NCI-H1105 (cell line): ENCODE measurements at regions not wholly inside any gene's neighbourhood (a gene's known extent, or its start where the extent isn't known, plus 50 kb on each side); places are given as distances from the start of the nearest gene placed in this dataset.
"Not testable (repeated sequence)": the region's sequence is repeated elsewhere in the genome, so short reads cannot be mapped to it uniquely, and the experiment has no call there.

ENCODE experiments used
- DNase-seq: peaks from one replicate; lab custom pipeline; 2025; lab: John Stamatoyannopoulos, UW

GRCh38 chr4:179586460-179586859 is 2144.2 kb upstream of the AGA start:
- no peak for DNase-seq

DNA sequence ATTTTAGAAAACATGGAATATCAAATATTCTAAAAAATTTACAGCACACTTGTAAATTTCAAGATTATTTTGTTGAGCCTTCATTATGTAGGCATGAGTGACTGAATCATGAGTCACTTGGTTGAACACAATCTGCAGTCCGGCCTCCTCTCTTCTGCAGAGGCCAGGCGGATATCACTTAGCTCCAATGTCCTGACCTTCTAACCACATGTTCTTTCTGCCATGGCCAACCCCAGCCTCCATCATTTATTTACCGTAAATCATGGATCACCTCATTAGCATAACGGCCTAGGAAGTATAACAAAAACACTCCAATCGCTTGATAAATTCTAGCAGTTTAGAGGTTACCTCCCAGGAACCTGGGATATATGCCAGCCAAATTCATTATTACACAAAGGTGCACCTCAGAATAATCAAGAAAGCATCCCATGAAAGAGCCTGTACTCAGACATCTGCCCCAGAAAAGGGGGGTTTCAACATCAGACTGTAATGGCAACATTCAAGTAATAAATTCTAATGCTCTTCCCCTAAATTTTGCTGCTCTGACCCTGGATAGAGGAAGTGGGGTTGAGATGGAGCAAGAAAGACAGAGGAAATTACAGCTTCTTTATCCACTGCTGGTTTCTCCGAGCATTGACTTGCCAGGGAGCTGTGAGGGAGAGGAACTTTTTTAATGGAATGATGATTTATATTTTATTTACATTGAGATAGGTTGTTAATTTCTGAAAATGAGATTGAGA is 2153.6 kb upstream of the AGA start:
- DNase-seq: no peak

GRCh38 chr4:179596621-179597020 is 2154.4 kb upstream of the AGA start:
- no peak for DNase-seq

DNA sequence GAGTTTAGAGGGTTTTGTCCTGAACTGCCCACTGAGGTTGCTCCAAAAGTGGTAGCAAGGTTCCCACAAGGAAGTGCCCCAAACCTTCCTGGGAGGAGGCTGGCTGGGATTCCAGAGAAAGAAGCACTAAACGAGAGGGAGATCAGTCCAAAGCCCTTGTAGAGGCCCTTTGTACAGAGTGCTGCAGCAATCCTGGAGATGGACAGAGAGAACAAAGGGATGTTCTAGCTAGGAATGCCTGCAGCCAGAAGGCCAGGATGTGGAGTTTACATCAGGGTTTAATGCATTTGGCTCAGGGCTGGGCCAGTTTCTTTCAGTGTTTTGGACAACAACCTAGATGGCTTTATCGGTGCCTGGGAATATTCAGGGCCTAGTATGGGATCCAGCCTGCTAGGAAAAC is 2155.1 kb upstream of the AGA start:
- no peak for DNase-seq

- peak; percentile 17 for DNase-seq
These were observed 2159.4 kb upstream of the AGA start for GRCh38 chr4:179601671-179602070.

- DNase-seq: no peak
These were observed 2163.0 kb upstream of the AGA start for GRCh38 chr4:179605196-179605595.

DNA sequence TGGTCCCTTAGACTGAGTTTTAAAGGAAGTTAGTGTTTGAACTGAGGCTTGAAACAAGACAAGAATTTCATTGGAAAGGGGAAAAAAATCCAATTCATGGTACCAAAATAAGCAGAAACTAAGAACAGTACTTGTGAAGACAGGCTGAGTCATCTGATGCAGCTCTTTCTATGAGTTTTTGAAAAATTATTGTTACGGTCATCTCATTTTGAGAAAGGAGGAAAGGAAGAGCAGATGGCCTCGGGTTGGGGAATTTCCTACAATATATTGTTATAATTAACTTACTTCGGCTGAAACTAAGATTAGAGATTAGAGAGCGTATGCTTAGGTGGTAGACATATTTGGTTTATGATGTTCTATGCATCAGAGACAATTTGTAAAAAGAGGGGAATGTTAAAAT is 2164.8 kb upstream of the AGA start:
- no peak for DNase-seq

GRCh38 chr4:179615704-179616103 is 2173.5 kb upstream of the AGA start:
- DNase-seq: no peak

DNA sequence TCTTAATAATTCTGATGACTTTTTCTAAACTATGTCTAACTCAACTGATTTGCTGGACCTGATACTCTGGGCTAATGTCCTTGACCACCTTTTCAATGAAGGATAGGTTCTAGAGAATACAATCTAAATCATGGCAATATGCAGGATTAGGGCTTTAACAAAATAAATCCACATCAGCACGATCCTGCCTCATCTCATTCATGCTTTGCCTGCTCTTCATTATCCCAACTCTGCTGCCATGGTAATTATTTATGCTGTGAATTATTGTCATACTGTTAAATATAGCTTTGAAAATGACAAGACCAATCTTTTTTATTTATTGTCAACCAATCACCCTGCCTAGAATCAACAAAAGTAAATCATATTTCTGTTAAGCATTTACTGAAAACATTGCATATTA is 2176.7 kb upstream of the AGA start:
- DNase-seq: no peak

GRCh38 chr4:179624768-179625181 is 2182.5 kb upstream of the AGA start:
- DNase-seq: no peak

GRCh38 chr4:179625406-179625805 is 2183.2 kb upstream of the AGA start:
- DNase-seq: no peak

- DNase-seq: no peak
These were observed 2184.4 kb upstream of the AGA start for GRCh38 chr4:179626687-179627086.

DNA sequence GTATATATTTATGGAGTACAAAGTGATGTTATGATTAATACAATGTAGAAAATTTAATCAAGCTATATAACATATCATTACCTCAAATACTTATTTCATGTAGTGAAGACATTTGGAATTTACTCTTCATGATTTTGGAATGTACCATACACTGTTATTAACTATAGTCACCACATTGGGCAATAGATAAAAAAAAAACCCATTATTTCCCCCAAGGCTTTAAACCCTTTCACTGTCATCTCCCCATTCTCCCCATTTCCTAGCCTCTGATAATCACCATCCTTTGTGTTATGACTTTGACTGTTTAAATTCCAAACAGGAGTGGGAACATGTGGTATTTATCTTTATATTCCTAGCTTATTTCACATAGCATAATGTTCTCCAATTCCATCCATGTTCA is 2189.1 kb upstream of the AGA start:
- DNase-seq: no peak

DNA sequence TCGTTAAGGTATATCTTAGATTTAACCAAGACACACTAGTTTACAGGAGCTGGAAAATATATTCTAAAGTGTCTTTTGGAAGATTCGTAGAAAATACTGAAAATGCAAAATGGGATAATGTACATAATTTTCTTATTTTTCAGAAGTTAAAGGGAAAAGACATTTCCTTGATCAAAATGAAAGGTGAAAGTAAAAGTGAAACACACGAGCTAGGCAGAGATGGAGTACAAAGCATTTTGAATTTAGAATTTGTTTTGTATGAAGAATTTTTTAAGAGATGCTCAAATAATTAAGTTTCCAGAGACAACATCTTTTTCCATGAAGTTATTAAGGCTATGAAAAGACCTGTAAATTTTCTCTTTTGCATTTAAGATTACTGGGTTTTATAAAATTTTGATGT is 2192.6 kb upstream of the AGA start:
- DNase-seq: no peak

- DNase-seq: no peak
These were observed 2220.3 kb upstream of the AGA start for GRCh38 chr4:179662522-179662921.

DNA sequence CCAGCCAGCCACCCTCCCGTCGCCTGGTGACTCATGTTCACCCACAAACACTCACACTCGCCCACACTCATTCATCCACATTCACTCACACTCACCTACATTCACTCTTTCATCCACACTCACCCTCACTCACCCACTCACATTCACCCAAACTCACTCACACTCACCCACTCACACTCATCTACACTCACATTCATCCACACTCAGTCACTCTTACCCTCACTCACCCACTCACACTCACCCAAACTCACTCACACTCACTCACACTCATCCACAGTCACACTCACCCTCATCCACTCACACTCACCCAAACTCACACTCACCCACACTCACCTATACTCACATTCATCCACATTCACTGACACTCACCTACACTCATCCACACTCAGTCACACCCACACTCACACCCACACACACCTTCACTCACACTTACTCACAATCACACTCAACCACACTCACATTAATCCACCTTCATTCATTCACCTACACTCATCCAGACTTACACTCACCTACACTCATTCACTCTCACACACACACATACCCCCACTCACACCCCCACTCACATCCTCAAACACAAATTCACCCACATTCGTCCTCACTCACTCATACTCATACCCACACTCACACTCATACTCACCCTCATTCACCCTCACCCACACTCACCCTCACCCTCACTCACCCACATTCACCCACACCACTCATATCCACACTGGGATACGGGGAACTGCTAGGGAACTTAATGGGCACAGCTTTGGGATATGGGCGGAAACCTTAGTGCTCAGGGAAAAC is 2221.6 kb upstream of the AGA start:
- DNase-seq: no peak

DNA sequence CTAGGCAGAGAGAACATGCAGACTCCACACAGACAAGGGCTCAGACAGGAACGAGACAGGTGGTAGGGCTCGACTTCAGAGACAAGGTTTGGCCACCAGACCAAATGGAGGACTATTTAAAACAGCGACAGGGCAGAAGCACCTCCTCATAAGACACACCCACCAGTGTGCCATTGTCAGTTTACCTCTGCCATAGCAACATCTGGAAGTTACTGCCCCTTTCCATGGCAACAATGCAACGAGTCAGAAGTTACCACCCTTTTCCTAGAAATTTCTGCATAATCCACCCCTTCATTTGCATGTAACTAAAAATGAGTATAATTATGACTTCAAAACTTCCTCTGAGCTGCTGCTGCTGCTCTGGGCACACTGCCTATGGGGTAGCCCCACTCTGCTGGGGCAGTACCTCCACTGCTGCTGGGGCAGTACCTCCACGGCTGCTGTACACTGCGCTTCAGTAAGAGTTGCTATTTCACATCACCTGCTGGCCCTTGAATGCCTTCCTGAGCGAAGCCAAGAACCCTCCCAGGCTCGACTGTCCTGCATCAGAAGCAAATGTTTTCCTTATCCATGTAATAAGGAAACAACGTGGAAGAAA is 2222.3 kb upstream of the AGA start:
- no peak for DNase-seq

DNA sequence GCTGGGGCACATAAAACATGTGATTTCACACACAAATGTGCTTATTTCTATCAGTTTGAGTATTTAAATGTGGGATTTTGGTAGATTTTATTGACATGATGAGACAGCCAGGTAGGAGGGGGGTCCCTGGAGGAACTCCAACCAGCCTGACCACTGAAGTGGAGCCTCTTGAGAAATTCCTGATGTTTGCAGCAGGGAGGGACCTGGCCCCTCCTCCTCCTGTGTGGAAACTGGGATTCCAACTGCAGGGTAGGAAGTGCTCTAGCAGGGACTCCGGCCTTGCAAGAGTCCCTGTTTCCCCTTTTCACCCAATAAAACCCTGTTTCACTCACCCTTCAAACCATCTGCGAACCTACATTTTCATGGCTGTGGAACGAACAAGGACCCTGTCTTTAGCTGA is 2224.0 kb upstream of the AGA start:
- no peak for DNase-seq

DNA sequence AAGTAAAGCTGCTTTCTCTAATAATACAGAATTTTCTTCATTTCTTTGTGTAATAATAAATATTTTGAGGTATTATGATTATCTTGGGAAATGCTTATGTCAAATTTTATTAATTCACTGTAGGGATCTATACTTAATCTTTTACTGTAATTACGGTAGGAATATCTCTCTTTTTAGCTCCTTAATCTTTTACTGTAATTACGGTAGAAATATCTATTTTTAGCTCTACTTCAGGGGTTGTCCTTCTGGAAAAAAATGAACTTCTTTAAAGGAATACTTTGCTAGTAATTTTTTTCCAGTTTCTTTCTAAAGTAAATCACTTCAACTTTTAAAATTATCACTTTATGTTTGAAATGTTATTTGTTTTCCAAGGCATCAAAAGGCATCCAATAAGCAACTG is 2229.4 kb upstream of the AGA start:
- DNase-seq: no peak

DNA sequence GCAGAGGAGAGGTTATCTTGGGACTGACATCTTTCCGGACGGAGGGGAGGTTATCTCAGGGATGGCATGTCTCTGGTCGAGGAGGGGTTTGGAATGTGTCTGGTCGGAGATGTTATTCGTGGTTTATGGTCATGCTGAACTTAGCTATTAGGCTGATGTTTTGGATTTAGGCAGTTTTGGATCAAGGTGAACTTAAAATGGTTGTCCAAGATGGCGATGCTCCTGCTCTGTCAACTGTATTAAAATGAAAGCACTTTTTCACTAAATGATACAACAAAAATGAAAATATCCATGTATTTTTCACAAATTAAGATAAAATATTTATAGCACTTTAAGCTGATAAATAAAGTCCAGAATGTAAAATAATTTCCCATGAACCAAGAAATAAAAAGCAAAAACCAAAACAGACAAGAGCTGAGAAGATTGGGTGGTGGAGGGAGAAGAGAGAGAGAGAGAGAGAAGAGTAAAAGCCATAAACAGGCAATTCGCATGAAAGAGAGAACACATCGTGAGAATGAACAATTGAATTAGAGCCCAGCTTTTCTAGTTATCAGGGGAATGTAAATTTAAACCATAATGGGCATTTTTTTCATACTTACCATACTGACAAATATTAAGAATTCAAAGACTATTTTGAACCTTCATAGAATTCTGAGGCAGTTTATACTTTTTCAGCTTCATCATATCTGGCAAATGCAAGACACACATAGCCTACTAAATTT is 2236.0 kb upstream of the AGA start:
- no peak for DNase-seq

- not testable (repeated sequence) for DNase-seq
These were observed 2241.4 kb upstream of the AGA start for GRCh38 chr4:179683661-179684060.

GRCh38 chr4:179692222-179692621 is 2250.0 kb upstream of the AGA start:
- no peak for DNase-seq

DNA sequence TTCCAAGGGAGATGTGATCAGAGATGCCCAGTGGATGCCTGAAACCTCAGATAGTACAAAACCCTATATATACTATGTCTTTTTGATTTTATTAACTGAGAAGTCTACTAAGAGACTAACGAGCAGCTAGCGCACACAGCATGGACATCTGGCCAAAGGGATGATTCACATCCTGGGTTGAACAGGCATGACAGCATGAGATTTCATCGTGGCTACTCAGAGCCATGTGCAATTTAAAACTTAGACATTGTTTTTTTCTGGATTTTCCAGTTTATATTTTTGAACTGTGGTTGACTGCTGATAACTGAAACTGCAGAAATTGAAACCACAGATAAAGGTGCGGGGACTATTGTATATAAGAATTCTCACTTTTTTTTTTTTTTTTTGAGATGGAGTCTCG is 2252.9 kb upstream of the AGA start:
- DNase-seq: no peak
